ENCODE measurements at regions not wholly inside any gene's neighbourhood (a gene's known extent, or its start where the extent isn't known, plus 50 kb on each side); places are given as distances from the start of the nearest gene placed in this dataset.

GRCh38 chr3:148191966-148192365 lies 505.7 kb upstream of the AGTR1 start:
- no peak for TF ChIP-seq POLR2A (IDR thresholded peaks at IDR 0.05; ENCODE audit: low read depth, low read length)
- no peak for TF ChIP-seq POLR2AphosphoS5 (IDR thresholded peaks at IDR 0.05; ENCODE audit: low read depth, low read length)
